ENCODE measurements at regions not wholly inside any gene's neighbourhood (a gene's known extent, or its start where the extent isn't known, plus 50 kb on each side); places are given as distances from the start of the nearest gene placed in this dataset.
"Not testable (repeated sequence)": the region's sequence is repeated elsewhere in the genome, so short reads cannot be mapped to it uniquely, and the experiment has no call there.

GRCh38 chr5:101284736-101285375 lies 381.8 kb upstream of the ST8SIA4 start:
- TF ChIP-seq GABPA (IDR thresholded peaks at IDR 0.05; ENCODE audit: low read depth) (no peak), SPI1 (IDR thresholded peaks at IDR 0.05; ENCODE audit: borderline replicate concordance, low read depth) (no peak), CTCF (IDR thresholded peaks at IDR 0.05; ENCODE audit: insufficient read depth, low read length) (no peak), POLR2AphosphoS5 (IDR thresholded peaks at IDR 0.05; ENCODE audit: low read depth) (no peak), REST (IDR thresholded peaks at IDR 0.05; ENCODE audit: insufficient replicate concordance, low read depth) (no peak)
- Histone ChIP-seq H3K27me3 (ENCODE audit: insufficient read depth, poor library complexity, severe bottlenecking) (no peaks in the 10 kb centered on the region), H3K4me3 (replicated peaks; ENCODE audit: insufficient read depth, low read length) (no peak overlapping the region), H3K27ac (replicated peaks) (no peak overlapping the region)
- no peak for DNase-seq (ENCODE audit: low read depth in 1 of 2, low spot score in 1 of 2)

- not testable (repeated sequence) for DNase-seq (ENCODE audit: low read depth in 1 of 2, low spot score in 1 of 2); H3K4me3 ChIP-seq (replicated peaks; ENCODE audit: insufficient read depth, low read length); H3K27me3 ChIP-seq (ENCODE audit: insufficient read depth, poor library complexity, severe bottlenecking); H3K27ac ChIP-seq (replicated peaks)
These were observed 380.9 kb upstream of the ST8SIA4 start for GRCh38 chr5:101283938-101284337.

- TF ChIP-seq POLR2AphosphoS5 (IDR thresholded peaks at IDR 0.05; ENCODE audit: low read depth), result no peak
- no peak for TF ChIP-seq GABPA (IDR thresholded peaks at IDR 0.05; ENCODE audit: low read depth)
- no peak for TF ChIP-seq CTCF (IDR thresholded peaks at IDR 0.05; ENCODE audit: insufficient read depth, low read length)
- TF ChIP-seq SPI1 (IDR thresholded peaks at IDR 0.05; ENCODE audit: borderline replicate concordance, low read depth), result no peak
- TF ChIP-seq REST (IDR thresholded peaks at IDR 0.05; ENCODE audit: insufficient replicate concordance, low read depth), result no peak
- Histone ChIP-seq H3K27ac (replicated peaks) (no peak overlapping the region), H3K27me3 (ENCODE audit: insufficient read depth, poor library complexity, severe bottlenecking) (no peaks in the 10 kb centered on the region), H3K4me3 (replicated peaks; ENCODE audit: insufficient read depth, low read length) (no peak overlapping the region)
- no peak for DNase-seq (ENCODE audit: low read depth in 1 of 2, low spot score in 1 of 2)
These were observed 375.8 kb upstream of the ST8SIA4 start for GRCh38 chr5:101278917-101279316.

- no peak for TF ChIP-seq SPI1 (IDR thresholded peaks at IDR 0.05; ENCODE audit: borderline replicate concordance, low read depth)
- no peak for TF ChIP-seq GABPA (IDR thresholded peaks at IDR 0.05; ENCODE audit: low read depth)
- no peak for TF ChIP-seq CTCF (IDR thresholded peaks at IDR 0.05; ENCODE audit: insufficient read depth, low read length)
- no peak for TF ChIP-seq POLR2AphosphoS5 (IDR thresholded peaks at IDR 0.05; ENCODE audit: low read depth)
- no peak for TF ChIP-seq REST (IDR thresholded peaks at IDR 0.05; ENCODE audit: insufficient replicate concordance, low read depth)
- DNase-seq (ENCODE audit: low read depth in 1 of 2, low spot score in 1 of 2), result no peak
- Histone ChIP-seq H3K27me3 (ENCODE audit: insufficient read depth, poor library complexity, severe bottlenecking) (no peaks in the 10 kb centered on the region), H3K4me3 (replicated peaks; ENCODE audit: insufficient read depth, low read length) (no peak overlapping the region), H3K27ac (replicated peaks) (no peak overlapping the region)
These were observed 375.1 kb upstream of the ST8SIA4 start for GRCh38 chr5:101278011-101278687.
